Prostate gland (tissue), 2 donors: ENCODE measurements at regions not wholly inside any gene's neighbourhood (a gene's known extent, or its start where the extent isn't known, plus 50 kb on each side); places are given as distances from the start of the nearest gene placed in this dataset.

Source experiments
- POLR2AphosphoS5 ChIP-seq: sonication (generic); formaldehyde crosslinking; IDR thresholded peaks from one replicate; pipeline ENCODE4 v1.6.1; 2017; ENCODE audit warnings: antibody characterized with exemption
- TF ChIP-seq, protein P1 (sequence below), 4 experiments: fragments of 200-600 bp in 2 of 4; fragments of 450-650 bp in 2 of 4; sonication (generic) in 2 of 4; IDR thresholded peaks; 1 replicate in 3 of 4; 2 replicates in 1 of 4; pipeline ENCODE4 v1.5.1; 2016 to 2019; ENCODE audit warnings: antibody characterized with exemption in 4 of 4, mild to moderate bottlenecking in 2 of 4, moderate library complexity in 2 of 4

DNA sequence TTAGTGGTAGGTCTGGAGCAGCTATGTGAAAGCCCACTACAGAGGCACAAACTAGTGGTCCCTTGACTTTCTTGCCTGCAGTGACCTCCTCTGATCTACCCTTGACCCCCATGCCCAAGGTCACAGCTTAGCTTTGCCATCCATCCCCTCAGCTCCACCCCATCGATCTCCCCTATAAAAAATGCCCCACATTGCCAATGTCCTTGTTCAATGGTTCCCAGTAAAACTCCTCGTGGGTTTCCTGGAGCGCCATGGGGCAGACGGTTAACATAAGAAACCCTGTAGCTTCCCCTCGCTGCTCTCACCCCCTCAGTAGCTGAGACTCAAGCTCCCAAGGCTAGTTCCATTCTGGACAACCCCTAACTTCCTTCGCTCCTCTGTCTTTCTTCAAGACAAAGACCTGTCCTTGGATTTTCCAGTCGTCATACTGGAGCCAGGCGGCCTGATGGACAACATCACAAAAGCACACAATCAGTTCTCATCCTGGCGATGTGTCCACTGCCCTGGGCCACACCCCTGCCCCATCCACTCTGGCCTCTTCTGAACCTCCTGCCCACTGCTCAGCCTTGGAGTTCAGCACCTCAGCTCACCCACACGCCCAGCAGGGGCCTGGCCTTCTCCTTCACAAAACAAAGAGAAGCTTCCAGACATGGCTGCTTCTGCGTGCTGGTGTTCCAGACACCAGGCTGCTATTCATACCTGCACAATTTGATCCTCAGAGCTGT is 1429.3 kb downstream of the BRD1 start:
- TF ChIP-seq POLR2AphosphoS5 = no peak
- TF ChIP-seq, protein P1, sequence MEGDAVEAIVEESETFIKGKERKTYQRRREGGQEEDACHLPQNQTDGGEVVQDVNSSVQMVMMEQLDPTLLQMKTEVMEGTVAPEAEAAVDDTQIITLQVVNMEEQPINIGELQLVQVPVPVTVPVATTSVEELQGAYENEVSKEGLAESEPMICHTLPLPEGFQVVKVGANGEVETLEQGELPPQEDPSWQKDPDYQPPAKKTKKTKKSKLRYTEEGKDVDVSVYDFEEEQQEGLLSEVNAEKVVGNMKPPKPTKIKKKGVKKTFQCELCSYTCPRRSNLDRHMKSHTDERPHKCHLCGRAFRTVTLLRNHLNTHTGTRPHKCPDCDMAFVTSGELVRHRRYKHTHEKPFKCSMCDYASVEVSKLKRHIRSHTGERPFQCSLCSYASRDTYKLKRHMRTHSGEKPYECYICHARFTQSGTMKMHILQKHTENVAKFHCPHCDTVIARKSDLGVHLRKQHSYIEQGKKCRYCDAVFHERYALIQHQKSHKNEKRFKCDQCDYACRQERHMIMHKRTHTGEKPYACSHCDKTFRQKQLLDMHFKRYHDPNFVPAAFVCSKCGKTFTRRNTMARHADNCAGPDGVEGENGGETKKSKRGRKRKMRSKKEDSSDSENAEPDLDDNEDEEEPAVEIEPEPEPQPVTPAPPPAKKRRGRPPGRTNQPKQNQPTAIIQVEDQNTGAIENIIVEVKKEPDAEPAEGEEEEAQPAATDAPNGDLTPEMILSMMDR (IDR thresholded peaks at IDR 0.05) = no peak
